Stimulated activated CD8-positive, alpha-beta memory T cell treated with anti-CD3 and anti-CD28 coated beads, Interleukin-12 subunit alpha, Interleukin-12 subunit beta, amount 100 ng/mL, for 1 hour (primary cell): ENCODE measurements at regions not wholly inside any gene's neighbourhood (a gene's known extent, or its start where the extent isn't known, plus 50 kb on each side); places are given as distances from the start of the nearest gene placed in this dataset.

Source experiments
- DNase-seq: peaks from one replicate; pipeline ENCODE4 v3.0.0-alpha.2; 2020; ENCODE audit warnings: low read depth

DNA sequence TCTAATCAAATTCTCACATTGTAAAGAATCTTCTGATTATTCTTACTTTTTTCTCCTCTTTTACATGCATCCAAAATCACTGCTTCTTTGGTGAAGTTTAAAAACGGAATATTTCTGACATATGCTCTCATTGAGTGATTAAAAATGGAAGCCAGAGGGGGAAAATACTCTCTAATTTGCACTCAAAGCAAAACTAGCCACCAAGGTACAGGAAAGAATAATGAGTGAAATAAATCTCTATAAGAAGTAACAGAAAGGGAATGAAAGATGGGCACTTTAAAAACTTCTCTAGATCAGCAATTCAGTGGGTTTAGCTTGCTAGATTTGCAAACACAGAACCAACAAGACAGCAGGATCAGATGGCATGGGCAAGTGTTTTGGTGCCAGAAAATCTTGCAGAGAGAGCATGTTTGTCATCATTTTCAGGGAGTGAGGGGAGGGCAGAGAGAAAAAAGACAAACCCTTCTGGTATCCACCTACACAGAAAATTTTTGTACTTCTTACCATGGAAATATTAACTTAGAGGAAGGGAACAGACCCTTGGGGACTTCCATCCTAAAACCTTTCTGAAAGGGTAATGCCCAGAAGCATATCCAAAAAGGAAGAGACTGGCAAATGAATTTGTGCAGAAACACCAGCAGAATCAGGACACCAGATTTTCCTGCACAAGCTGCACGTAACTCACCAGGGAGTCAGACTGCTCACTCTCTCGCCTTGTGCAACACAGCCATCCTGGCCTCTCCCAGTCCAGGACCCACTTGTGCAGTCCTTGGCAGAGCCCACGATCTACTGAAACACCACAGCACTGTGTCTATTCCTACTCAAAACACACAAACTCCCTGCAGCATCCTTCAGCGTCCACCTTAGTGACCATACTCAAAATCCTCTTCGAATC, 270.2 kb upstream of the PRDM1 start:
- no peak for DNase-seq

DNA sequence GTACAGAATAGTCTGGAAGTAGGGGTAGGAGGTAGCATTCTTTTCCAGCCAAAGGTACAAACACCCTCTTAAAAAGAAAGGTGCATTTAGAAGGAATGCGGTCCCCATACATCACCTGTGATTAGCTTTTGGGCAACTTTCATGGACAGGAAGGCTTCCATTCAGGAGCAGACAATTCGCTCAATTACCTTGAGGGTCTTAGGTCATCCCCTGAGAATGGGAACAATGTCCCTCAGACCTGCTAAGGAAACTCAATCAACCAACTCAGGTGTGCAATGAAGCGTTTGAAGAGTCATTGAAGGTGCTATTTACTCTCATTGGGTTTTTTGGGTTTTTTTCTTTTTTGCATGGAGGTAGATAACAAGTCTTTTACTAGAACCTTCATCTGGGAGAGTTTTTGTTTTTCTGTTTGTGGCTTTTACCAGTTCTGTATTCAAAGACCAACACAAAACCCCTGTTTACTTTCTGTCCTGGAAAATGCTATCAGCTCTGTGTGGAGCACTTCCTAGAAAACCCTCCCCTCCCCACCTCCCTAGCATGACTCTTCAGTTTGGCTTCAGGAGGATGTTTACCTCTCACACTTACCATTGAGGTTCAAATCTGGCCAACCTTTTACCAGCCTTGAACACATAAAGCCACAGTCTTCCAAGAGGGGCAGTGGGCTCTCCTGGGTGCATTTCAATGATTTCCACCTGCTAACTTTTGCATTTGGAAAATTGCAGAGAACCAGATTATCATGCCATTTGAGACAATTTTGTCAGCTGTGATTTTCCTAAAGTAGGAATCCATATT, 271.2 kb upstream of the PRDM1 start:
- no peak for DNase-seq

DNA sequence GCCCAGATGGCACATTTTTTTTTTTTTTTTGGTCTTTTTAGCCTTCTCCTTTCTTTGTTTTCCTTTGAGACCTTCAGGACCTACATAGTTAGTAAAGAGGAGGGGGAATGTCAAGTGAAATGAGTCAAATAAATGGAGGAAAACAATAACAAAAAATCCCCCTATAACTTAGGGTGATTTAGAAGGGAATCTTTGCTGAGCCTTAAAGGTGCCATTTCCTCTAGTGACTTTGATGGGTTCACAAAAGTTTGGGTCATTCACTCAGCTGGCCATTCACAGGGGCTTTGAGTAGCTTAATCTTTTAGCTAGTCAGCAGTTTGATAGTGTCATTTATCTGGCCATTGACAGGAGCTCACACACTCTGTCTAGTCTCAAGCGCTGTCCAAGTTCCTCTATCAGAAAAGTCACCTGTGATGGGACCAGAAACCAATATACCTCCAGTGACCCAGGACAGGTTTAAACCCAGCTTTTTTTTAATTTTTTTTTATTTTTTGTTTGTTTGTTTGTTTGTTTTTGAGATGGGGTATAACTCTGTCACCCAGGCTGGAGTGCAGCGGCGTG, 275.1 kb upstream of the PRDM1 start:
- no peak for DNase-seq

DNA sequence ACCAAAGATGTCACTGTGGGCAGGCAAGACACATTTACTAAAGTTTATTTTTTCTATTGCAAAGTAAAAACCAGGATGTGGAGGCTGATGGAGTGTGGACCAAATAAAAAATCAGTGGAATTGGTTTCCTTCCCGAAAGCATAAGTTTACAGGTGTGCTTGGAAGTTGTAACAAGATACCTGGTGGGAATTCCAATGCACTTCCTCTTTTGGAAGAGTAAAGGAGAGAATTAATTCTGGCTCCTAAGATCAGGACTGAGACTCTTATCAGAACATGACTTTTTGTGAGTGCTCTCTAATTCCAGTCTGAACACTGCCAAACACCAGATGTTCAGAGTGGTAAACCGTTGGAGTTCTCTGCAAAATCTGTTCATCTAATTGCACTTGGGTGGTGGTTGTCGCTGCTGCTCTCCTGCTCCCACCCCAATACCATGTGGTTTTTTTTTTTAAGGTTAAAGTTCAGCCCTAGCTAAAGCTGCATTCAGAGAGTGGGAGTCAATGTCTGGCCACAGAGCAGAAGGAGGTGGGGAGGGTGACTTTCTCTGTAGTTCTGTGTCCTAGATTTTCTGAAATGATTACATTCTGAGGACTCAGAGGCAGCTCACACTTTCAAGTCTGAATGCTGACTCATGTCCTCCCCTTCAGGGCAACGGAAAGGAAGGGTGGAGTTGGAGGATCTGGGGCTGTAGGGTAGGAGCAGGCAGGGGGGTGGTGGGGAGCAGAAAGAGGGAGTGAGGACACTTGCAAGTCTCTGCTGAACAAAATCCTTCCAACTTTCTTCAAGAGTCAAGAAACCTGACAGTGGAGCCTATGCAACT, 275.8 kb upstream of the PRDM1 start:
- DNase-seq: no peak

DNA sequence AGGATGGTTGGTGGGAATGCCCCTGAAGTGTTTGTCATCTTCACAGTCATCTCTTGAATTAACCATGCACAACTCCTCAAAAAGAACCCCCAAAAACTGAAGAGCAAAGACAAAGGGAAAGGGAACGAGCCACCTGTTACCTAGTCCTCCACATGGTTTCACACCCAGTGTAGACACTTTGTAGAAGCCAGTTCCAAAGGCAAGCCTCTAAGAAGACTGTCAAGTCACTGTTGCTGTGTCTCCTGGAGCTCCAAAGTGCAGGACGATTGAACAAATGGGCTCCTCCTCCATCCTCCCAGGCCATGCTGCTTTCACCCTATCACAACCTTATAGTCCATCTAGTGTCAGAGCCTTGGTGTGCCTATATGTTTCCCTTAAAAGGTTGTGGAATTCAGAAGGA, 277.6 kb upstream of the PRDM1 start:
- DNase-seq: no peak

DNA sequence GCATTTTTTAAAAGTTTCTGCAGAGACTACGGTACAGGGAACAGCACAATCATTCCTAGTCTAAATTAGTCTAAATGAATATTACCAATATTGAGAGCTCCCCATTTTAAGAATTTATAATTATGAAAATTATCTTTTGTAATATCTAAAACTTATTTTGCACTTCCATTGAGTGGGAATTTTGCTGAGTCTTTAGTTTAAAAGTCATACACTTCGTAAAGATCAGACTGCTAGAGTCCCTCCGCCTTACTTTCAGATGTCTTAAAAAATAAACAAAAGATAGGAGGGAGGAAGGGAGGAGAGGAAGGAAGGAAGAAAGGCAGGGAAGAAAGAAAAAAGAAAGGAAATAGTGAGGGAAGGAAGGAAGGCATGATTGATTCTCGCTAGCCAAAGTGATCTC, 278.2 kb upstream of the PRDM1 start:
- DNase-seq: no peak

DNA sequence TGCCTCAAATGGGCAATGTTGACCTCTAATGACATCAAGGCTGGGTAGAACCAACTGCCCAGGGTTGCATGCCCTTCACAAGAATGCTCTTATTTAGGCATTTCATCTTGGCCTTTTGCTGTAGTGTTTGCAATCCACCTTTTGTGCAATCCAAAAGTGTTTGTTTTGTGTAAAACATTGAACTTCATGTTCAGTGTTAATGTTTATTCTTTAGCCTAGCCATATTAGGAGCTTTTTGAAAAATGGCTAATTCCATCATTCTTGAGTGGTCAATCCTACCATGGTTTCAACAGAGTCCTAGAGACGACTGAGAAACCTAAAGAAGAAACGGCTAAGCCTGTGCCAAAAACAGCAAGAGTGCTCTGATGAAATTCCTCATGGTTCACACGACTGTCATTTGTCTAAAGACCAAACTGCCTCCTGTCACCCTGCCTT, 279.6 kb upstream of the PRDM1 start:
- no peak for DNase-seq

DNA sequence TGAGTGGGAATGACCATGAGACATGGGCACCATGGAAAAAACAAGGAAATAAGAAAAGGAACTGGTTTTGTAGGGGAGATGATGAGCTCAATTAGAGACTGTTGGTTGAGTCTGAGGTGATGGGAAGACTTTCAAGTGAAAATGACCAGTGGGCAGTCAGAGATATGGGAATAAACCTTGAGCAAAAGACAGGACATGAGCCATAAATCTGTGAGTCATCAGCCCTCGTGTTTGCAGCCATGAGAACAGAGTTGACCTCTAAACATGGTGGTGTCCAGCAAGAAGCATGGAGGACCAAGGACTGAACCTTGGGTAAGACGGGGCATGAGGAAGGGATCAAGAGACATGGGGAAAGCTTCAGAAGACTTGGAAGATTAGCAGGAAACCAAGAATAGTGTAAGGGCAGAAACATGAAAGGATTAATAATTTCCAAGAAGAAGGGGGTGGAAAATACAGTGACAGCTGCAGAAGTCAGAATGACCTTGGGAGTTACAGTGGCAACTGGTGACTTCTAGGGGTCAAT, 280.6 kb upstream of the PRDM1 start:
- no peak for DNase-seq

DNA sequence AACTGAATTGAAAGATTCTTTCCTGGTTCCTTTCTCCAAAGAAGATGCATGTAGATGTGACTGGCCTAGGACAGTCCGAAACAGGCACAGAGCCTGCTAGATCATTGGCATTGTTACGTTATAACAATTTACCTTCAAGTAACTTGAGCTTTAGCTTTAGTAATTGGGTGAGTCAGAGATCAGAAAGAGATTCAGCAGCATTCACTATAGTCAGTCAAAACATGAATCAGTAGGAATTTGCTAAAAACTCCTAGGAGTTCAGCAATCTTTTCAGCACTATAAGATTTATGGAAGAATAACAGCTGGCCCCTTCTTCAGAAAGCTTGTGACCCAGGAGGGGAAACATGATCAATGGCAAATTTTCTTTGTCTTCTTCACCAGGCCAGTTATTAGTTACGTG, 281.7 kb upstream of the PRDM1 start:
- no peak for DNase-seq

DNA sequence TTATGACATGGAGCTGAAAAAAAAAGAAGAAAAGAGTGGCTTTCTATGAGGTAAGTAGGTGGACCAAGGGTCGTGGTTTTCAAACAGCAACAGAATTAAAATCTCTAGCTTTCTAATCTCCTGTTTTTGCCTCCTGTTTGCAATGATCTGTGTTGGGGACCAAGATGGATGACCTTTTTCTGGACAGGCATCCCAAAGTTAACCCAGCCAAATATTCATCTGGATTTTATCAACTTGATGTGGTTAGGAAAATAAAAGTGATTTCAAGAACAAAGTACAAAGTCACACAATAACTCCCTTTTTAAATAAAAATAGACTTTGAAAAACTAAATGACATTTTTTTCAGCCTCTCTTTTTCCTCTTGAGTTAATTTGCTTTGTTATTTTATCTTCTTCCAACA, 282.1 kb upstream of the PRDM1 start:
- DNase-seq: no peak

DNA sequence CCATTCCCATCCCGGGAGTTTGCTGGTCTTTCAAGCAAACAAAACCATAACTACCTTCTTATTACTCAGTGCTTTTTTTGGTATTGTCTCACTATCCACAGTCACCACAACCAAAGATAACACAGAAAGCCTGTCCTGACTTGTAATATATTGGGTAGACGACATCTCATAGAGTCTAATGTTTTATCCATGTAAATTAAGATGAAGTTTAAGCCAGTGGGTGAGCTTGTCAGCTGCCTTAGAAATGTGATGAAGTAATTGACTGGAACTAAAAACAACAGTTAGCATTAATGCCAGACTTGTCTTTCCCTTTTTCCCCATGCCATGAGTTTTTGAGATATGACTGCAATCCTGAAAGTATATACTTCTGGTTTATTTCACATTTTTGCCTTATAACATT, 282.7 kb upstream of the PRDM1 start:
- no peak for DNase-seq

DNA sequence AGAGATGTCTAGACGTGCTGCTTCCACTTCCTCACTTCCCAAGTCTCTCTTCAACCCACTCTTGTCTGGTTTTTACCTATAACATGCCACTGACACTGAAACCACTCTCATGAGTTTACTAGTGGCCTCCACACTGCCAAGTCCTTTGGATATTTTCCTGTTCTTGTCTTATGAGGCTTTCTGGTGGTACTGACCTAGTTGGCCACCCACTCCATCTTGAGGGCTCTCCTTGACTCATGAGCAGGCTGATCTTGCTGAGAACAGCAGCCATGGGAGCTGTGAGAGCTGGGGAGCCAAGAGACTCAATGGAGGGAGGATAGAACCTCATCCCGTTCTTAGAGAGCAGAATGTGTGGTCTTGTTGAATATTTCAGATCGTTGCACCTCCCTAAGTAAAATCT, 283.4 kb upstream of the PRDM1 start:
- DNase-seq: no peak

DNA sequence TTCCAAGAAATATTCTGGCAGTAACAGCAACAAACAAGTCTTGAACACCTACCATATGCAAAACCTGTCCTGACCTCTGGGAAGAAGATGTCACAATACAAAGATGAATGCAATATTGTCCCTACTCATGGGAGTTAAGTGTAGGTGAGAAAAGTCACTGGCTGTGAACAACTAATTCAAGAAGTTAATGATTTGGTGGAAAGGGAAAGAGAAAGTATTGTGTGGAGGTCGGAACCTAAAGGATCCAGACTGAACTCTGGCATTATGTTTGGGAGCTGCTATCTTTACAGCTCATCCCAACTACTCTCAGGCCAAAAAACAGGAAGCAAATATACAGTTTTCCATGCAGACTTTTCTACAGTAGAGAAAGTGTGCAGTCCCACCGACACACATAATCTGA, 285.3 kb upstream of the PRDM1 start:
- DNase-seq: no peak

DNA sequence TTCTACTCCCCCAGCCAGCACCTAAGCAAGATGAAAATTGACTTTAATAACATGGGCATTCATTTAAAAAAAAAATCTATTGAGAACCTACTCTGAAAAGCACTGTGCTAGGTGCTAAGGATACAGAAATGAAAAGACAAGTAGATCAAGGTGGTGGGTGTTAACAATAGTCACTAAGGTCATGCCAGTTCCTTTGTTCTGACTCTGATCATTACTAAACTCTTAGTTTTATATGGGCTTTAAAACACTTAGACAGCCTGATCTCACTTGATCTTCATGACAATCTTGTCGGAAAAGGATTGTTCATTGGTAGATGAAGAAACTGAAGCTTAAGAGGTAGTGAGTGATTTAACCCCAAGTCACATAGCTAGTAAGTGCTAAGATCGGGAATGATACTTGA, 285.7 kb upstream of the PRDM1 start:
- DNase-seq: no peak

DNA sequence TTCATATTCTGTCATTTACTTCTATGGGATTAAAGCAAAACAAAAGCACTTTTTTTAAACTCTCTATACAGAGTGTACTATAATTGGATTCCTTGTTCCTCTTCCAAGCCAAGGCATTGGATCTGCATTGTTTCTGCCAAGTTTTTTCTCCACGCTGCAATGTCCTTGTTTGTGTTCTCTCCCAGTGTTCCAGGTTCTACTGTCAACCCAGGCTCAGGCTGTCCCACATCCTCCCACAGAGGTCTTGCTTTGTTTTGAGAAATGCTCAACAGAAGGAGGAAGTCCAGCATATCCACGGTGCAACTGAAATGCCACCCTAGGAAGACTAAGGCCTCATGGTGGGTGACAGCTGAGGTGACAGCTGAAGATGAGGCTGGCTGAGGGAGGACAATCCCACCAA, 287.1 kb upstream of the PRDM1 start:
- no peak for DNase-seq

DNA sequence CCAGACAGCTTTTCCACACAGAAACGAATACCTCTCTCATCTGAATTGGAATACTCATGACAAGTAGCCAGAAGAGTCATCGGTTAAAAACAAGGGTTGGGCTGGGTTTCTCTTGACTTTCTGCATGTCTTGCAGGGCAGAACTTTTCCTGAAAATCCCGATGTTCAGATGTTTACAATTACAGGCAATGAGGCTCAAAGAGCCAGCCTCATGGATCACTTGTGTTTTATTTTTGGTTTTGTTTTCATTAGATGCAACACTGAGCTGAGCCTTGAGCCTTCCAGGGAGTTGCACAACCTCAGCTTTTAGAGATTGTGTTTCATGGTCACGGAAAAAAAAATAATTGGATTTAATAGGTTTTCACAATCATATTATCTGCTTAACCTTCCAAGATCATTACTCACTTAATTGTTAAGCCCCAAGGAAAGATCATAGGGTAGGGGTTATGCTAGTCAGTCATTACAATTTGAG, 288.1 kb upstream of the PRDM1 start:
- no peak for DNase-seq

DNA sequence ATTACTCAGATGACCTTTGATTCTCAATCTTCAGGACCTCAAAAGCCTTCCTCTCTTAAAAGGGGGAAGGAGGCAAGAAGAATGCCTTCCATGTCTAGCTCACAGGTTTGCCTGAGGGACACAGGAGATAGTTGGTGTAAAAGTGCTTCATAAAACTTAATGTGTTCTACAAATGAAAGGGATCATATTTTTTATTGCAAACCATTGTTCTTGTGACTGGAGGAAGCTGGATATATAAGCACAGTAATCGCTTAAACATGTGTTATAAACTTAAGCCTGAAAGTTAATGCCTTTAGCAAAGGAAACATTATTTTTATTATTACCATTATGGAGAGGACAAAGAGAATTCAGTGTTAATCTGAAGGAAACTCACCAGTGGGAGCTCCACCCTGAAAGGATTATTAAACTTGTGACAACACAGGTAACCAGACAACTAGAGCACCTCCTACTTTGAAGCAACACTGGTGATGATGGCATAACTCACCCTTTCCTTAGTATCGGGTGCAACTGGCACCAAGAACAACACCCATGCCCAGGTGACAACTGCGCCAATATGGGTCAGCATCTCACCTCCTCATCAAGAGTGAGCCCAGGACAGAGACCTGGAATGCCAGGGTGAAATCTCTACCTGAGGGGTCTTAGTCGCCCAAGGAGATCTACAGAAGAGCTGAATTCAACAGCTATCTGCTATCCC, 288.7 kb upstream of the PRDM1 start:
- DNase-seq: no peak

DNA sequence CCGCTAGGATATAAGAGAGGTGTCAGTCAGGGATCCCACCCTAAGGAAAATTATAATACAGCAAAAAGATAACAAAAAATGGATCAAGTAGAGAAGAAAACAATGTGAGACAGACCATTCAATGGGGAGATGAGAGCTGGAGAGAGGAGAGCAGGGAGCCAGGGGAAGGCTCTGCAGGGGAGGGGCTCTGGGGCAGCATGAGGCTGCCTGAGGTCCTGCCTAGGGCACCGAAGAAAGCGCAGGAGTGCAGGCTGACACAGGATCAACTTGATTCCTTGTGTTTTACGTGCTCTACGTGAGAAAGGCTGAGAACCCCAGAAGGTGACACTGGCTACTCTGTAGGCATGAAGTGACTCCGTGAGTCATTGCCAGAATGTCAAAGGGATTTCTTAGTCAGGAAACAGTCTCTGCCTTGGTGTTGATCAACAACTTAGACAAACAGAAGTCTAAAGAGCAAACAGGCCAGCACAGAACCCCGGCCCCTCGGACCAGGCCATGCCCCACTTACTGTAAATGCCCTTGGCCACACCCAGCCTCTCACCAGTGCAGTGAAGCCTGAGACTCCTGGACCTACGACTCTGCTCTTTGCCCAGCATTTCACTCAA, 290.1 kb upstream of the PRDM1 start:
- DNase-seq: no peak

DNA sequence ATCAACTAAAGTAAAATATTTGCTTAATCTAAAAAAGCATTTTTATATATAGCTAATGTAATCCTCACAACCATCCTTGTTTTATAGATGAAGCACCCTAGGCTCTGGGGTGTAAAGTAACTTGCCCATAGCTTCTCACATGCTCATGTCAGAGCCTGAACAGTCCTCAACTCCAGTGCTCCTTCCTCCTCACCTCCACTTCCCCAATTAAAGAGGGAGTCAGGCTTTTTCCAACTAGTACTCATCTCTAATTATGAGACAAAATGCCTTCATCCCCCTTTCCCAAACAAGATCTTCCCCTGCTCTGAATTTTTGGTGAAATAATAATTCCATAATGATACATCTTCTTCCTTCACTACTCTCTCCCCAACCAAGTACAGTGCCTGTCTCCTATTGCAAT, 290.8 kb upstream of the PRDM1 start:
- DNase-seq: no peak

DNA sequence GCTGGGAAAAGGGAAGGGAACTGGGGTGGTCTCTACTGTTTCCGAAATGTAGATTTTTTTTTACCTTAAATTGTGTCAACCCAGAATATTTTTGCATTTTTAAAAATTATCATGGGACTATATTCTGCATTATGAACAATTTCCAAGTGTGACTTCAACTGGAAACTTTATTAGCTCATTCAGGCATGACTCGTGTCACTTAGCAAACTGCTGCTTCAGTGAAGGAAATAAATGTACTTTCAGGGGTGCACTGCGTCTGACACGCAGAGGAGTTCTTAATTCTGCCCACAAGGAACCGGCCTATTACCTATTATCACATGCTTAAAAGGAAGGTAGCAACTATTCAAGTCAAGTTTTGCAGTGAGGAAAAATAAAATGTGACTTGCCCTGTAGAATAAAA, 291.3 kb upstream of the PRDM1 start:
- DNase-seq: no peak

DNA sequence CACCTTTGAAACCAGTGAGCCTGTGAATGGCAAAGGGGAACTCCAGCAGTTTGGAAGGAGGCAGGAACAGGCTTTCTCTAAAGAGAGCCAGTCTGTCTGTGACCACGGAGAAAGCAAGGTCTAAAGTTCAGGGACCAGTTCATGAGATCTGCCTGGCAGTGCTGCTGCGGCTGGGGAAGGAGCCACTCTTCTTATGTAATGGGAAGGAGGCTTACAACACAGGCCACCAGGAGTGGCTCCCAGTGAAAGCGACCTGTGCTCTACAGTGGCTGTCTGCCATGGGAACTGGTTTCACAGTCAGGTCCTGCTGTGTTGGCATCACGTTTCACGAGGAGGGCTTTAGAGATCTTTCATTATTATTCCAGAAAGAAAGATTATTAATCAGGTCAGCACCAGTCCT, 291.9 kb upstream of the PRDM1 start:
- no peak for DNase-seq
